EL (cell line): ENCODE measurements at regions not wholly inside any gene's neighbourhood (a gene's known extent, or its start where the extent isn't known, plus 50 kb on each side); places are given as distances from the start of the nearest gene placed in this dataset.
"Not testable (repeated sequence)": the region's sequence is repeated elsewhere in the genome, so short reads cannot be mapped to it uniquely, and the experiment has no call there.

Experiments used
- DNase-seq: peaks from one replicate; pipeline ENCODE4 v3.0.0-alpha.2; 2016

DNA sequence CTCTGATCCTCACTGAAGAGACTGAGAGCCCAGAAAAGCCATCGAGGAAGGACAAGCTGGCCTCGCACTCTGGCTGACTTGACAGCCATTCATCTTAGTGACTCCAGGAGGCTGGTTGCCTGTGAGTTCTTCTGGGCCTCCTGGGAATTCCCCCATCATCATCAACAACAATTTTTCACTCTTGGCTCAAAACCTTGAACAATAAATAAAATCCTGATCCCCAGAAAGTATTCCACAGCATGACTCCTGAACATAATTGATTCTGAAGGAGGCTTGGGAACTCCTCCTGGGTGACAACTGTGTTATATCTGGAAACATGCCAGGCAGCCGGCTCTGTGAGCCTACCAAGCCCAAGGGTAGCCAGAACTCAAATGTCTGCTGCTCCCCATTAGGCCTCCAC, 188.6 kb downstream of the SHQ1 start:
- DNase-seq, result no peak

DNA sequence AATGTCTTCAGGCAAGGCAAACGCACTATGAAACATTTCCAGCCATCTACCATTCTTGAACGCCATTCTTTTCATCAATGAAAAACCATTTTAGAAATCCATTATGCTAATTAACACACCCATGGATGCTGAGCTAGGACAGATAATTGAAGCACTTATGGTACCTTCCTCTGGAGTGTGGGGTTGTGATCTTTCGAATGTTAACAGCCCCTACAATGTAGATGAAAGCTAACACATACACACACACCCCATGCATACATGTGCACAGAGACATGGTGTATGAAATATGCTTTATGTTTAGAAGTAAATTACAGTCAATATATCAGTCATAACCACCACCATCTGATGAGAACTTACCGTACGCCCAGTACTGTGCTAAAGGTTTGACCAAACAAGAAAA, 189.1 kb downstream of the SHQ1 start:
- DNase-seq, result no peak

DNA sequence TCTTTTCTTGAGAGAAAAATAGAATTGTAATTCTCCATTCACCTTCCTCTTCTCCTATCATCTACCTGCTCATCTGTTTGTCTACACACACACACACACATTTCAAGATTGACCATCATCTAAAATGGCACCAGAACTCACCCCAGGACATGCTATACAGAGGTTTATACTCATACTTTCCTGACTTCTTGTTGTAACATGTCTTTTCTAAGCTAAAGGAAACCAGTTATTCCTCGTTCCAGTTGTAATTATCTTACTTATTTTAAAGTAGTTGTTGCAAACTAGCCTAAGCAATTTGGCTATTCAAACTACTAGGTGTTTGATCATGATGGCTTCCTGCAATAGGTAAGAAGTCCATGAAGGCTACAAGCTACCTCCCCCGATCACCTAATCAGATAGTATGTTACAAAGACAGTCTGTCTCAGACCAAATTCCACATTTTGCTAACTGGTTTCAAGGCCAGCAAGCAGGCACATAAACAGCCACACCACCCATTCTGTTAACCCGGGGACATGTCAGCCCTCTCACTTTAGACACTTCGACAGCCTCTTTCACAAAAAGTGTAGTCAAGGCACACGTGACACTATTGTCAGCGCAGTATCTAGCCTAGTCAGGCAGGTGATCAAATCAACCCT, 189.7 kb downstream of the SHQ1 start:
- DNase-seq, result no peak

DNA sequence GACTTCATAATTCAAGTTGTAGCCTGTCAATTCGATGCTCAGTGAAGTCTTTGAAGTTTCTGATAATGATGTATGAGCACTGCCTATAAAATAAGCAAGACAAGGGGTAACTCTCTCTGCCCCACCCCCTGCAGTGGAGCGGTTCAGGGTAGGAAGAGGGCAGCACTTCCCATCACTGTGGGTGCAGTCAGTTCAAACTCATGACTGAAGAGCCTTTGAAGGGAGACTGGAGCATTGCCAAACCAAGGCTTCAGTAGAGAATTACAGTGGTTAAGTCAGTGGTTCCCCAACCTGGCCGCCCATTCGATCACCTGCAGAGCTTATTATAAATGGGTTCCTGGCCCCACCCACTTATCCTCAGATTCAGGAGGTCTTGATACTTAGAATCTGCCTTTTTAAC, 190.6 kb downstream of the SHQ1 start:
- DNase-seq, result no peak

DNA sequence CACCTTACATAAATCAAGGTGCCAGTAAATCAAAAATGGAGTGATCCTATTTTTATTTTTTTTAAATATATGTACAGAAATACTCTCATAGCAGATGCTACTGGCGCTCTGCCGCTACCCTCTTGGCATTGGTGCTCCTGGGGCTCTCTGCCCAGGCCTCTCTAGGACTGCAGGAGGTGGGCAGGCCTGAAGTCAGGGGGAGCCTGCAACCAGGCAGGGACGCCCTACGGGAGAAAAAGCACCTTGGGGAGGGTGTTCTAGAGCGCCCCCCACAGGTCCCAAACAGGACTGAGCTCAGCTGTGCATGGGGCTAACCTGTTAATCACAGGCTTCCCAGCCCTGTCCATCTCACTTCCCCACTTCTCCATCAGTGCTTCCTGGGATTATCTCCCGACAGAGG, 192.5 kb downstream of the SHQ1 start:
- no peak for DNase-seq

DNA sequence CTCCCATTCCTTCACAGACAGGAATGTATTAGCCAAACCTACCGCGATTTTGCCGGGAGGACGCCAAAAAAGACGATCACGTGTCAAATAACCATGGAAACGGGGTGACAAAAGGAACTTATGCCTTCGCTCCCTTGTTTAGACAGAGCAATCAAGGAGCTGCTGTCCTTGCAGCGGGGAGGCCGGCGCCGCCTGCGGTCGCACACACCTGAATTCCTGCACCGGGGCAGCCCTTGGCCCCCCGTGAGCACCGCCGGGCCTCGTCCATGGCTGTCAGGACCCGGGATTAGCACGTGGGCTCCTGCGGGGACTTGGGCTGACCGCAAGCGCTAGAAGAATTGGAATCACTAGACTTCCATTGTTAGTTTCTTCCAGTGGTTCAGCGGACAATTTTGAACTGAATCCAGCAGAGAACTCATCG, 193.1 kb downstream of the SHQ1 start:
- DNase-seq, result no peak

DNA sequence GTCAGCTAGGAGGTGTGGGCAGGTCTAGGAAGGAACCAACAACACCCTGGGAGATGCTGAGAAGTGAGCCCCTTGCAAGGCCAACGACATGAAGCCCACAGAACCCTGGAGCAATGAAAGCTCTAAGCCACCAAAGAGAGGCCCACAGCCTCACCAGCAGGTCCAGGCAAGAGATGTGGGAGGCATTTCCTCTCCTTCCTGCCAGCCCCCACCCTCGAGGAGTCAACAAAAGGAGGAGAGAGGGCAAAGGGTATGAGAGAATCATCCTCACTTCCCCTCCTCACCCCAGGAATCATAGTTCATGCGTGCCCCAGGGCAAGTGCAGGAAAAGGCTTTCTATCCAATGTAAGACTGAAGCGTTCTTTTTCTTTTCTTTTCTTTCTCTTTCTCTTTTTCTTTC, 195.8 kb downstream of the SHQ1 start:
- no peak for DNase-seq

DNA sequence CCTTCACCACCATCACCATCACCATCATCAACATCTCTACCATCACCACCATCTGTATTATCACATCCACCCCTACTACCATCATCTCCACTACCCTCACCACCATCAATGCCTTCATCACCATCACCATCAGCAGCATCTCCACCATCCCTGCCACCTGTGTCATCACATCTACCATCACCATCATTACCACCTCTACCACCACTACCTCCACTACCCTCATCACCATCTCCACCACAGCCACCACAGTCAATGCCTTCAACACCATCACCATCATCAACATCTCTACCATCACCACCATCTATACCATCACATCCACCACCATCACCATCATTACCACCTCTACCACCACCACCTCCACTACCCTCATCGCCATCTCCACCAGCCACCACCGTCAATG, 196.7 kb downstream of the SHQ1 start:
- DNase-seq, result no peak

DNA sequence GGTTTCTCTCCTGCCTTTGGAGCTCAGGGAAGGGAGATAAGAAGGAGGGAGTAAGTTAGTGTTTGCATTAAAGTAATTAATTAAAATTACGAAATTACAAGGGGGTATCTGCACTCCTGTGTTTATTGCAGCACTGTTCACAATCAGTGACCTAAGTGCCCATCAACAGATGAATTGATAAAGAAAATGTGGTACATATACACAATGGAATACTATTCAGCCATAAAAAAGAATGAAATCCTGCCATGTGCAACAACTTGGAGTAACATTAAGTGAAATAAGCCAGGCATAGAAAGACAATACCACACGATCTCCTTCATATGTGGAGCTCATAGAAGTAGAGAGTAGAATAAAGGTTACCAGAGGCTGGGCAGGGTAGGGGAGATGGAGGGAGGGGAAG, 202.0 kb downstream of the SHQ1 start:
- no peak for DNase-seq

DNA sequence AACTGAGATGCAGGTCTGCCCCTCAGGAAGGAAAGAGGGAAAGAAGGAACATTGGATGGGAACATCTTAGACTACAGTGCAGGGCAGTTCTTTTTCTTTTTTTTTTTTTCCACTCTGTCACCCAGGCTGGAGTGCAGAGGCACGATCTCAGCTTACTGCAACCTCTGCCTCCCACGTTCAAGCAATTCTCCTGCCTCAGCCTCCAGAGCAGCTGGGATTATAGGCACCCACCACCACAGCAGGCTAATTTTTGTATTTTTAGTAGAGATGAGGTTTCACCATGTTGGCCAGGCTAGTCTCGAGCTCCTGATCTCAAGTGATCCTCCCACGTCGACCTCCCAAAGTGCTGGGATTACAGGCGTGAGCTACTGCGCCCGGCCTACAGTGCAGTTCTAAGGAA, 204.6 kb downstream of the SHQ1 start:
- not testable (repeated sequence) for DNase-seq

DNA sequence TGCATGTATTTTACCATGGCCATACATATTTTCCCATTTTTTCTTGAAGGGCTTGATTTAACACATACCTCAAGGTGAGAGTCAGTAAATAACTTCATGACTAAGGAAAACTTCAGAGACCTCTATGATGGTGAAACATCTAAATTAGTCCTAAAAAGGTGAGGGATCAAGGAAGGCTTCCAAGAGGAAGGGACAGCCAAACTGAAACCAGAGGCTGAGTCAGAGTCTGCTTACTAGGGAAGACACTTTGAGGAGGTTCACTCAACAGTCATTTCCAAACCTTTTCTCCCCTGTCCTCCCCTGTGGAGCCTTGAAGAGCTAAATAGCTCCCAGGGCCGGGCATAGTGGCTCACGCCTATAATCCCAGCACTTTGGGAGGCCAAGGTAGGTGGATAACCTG, 206.6 kb downstream of the SHQ1 start:
- DNase-seq, result no peak

DNA sequence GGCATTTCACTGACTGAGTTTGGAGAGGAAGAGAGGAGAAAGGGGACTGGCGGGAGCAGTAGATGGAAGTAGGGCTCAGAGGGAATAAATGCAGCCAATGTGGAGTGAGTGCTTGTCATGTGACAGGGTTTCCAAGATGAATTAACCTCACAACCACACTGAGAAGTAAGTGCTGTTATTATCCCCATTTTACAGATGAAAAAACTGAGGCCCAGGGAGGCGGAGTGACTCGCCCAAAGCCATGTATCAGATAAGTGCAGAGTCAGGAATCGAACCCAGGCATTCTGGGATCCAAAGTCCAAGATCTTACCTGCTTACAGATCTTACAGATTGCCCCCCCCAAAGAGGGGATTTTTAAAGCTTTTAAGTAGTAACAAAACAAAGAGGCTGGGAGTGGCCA, 207.2 kb downstream of the SHQ1 start:
- no peak for DNase-seq

DNA sequence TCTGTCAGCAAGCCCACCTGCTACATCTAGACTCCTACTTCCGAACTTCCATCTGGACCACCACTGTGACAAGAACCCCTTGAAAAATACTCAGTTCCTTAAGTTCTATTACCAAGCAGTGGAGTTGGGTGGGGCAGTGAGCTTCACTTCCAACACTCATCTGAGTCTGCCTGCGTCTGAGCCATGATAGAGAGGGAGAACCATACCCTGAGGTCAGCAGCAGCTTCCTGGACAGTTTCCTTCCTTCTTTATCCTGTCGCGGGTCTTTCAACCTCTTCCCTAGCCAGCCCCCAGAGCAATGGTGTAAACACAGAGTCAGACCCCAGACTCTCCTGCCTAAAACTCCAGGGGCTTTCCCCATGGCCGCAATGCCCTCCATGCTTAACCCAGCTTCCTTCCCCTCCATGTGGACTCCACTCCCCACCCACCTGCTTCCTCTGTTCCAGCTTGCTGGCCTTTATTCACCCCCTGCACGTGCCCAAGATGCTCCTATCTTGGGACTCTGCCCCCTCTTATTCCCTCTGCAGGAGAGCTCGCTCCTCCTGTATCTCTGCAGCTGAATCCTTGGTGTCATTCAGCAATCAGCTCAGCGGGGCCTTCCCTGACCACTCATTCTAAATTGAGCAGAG, 211.2 kb downstream of the SHQ1 start:
- no peak for DNase-seq

DNA sequence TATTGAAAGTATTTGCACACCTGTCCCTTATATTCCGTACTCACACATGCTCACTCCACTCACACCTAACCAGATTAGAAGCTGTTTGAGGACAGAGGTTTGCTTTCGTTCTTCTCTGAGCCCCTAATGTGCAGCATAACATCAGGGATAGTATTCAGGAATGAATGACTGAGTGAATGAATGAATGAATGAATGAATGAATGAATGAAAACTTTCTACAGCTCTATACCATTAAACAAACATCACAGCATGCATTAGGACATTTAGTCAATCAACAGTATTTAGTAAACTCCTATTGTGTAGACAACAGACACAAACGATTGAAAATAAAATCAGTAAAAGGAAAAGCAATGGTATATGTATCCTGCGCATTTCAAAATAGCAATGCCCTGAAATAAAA, 212.7 kb downstream of the SHQ1 start:
- no peak for DNase-seq

DNA sequence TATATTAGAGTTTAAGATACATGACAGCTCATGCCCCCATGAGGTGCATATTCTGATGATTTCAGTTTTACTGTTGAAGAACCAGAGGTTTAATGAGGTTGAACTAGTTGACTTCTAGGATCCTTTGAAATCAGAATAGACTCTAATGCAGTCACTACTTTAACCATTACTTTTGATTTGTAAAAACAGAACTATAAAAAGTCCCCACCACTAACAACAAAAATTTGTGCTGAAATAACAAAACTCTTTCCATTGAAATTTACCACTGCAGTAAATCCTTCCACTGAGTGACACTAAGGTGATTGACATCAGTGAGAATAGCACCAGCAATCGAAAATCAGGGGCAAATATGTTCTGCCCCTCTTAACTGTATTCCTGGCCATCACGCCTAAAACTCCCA, 214.1 kb downstream of the SHQ1 start:
- DNase-seq, result no peak

DNA sequence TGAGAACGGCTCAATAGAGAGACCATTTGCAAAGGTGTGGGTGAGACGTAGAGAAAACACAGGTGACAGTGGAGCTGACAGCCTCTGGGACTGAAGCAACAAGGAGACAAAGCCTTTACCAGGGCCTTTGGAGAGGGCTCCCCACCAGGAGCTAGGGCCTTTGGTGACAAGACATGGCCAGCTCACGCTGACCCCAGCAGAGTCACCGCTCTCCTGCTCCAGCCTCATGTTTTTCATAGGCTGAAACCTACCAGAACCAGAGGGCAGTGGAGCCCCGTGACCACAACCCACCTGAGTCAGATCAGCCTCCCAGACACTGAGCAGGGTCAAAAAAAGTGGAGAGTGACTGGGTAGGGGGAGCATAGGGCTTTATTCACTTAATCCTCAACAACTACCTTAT, 214.7 kb downstream of the SHQ1 start:
- DNase-seq, result no peak

DNA sequence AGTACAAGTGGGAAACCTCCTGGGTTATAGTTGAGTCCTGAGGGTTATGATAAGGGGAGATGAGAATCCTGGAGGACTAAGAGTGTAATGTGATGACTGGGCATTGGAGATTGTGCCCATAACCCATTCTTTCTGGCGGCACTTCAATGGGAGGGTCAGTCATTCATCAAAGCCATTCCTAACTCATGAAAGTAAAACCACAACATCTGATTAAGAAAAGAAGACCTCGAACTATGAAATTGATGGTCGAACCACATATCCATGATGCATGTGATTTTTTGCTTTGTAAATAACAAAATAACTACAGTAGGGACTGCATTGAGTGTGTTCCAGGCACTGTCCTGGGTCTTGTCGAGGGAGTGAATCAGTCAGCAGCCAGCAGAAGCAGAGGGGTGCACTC, 215.1 kb downstream of the SHQ1 start:
- peak; percentile 81 for DNase-seq

DNA sequence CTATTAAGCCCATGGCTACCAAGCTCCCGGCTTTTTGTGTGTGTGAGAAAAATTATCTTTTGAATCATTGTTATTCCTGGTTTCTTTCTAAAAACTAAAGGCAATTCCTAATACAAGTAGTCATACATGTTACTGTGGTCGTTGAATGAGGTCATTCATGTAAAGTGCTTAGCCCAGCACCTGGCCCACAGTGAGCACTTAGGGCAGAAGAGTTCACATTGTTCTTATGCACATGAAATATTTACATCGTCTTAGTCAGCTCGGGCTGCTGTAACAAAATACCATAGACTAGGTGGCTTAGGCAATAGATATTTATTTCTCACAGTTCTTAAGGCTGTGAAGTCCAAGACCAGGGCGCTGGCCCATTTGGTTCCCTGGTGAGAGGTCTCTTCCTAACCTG, 216.1 kb downstream of the SHQ1 start:
- DNase-seq, result peak; percentile 29

DNA sequence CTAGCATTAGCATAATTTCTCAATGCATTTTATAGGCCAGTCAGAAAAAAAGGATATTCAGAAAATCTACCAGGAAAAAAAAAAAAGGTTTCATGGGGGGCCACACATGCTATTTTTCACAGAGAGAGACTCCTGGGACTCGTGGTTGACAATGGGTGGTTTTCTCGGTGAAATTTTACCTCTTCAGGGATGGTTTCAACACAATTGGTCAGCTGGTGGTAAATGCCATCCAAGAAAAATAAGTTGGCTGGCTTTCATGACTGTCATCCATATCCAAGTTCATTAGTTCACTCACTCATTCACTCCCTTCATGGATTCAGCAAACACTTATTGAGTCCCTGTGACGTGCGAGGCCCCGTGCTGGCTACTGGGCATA, 217.3 kb downstream of the SHQ1 start:
- no peak for DNase-seq

DNA sequence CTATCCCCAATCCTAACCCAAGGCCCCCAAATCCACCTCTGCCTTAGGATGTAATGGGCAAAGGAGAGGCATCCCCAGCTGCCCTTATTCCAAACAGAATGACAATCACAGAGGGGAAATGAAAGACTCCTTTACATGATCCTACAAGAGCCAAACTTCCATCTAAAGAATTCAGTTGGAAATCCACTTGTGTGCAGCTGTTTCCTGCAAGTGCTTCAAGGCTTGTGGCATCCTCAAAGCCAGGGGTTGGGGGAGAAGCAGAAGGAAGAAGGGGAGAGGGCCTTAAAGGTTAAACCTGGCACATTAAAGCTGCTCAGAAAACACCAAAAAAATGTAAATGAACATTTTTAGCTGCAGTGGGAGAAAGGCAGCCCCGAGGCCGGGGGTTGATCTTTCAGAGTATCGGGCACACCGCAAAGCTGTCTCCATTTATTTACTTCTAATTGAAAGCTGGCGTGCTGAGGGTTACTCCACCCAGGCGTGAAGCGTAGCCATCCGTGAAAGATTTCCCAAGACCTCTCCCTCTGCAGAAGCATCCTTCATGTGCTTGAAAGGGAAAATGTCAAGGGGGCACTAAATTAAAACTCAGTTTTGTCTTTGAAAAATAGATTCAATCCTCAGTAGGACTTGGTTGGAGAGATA, 217.8 kb downstream of the SHQ1 start:
- DNase-seq, result no peak

DNA sequence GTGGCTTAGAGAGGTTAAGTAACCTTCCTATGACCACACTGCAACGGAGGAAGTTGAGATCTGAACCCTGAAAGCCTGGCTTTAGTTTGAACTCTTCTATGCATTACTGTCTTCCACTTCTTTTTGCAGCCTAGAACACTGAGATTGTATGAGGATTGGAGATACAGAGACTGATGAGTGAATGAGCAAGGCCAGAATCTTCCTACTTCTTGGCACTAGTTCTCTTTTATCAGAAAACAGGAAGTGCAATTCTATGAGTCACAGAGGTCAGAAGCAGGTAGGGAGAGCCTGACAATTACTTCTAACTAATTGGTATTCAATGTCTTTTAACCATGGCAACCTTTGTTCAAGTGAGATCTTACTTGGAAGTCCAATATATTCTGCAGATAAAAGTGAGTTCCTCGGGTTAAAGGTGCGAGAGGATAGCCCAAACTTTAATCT, 219.0 kb downstream of the SHQ1 start:
- DNase-seq, result no peak

DNA sequence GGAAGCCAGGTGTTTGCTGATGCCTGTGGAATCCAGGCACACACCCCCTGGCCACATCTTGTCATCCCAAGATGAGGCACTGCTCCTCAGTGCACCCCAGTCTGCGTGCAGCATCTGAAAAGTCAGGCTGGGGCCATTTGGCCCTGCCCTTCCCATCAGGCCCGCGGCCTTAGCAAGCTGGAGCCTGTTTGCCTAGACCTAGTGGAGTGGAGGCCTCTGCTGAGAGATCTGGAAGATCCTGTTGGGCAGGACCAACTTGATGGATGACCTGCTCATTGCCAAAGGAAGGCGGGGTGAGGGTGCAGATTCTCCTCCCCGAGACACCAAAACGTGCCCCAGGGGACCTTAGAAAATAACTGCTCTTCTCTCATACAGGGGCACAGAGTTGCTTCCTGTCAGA, 220.2 kb downstream of the SHQ1 start:
- DNase-seq, result no peak

DNA sequence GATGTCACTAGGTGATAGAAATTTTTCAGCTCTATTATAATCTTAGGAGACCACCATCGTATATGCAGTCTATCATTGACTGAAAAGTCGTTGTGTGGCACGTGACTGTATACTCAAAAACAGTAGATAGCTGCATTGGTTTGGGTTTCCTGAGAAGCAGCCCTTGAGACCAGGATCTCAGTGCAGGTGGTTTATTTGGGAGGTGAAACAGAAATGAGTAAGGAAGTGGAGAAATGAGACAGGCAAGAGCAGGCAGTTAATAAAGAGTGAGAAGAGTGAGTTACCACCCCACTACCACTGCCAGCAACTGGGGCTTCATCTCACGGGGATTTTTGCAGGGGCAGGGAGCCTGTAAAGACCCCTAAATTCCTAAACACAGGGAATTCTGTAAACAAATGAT, 221.0 kb downstream of the SHQ1 start:
- no peak for DNase-seq

DNA sequence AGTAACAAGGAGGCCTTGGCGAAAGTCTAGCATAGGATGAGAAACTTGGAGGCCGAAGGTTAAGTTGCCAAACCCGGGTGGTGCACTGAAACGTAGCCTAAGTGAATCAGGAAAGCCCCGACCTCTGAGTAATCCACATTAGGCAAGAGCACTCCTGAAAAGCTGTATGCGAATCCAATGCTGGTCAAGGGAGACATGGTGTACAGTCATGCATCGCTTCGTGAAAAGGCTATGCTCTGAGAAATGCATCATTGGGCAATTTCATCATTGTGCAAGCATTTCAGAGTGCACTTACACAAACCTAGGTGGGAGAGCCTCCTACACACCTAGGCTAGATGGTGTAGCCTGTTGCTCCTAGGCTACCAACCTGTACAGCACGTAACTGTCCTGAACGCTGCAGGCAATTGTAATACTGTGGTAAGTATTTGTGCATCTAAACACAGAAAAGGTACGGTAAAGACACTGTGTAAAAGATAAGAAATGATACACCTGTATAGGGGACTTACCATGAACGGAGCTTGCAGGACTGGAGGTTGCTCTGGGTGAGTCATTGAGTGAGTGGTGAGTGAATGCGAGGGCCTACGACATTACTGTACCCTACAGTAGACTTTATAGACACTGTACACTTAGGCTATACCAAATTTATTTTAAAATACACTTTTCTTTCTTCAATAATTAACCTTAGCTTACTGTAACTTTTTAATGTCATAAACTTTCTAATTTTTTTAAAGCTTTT, 222.5 kb downstream of the SHQ1 start:
- peak; percentile 74 for DNase-seq
